ENCODE measurements at regions not wholly inside any gene's neighbourhood (a gene's known extent, or its start where the extent isn't known, plus 50 kb on each side); places are given as distances from the start of the nearest gene placed in this dataset.

DNA sequence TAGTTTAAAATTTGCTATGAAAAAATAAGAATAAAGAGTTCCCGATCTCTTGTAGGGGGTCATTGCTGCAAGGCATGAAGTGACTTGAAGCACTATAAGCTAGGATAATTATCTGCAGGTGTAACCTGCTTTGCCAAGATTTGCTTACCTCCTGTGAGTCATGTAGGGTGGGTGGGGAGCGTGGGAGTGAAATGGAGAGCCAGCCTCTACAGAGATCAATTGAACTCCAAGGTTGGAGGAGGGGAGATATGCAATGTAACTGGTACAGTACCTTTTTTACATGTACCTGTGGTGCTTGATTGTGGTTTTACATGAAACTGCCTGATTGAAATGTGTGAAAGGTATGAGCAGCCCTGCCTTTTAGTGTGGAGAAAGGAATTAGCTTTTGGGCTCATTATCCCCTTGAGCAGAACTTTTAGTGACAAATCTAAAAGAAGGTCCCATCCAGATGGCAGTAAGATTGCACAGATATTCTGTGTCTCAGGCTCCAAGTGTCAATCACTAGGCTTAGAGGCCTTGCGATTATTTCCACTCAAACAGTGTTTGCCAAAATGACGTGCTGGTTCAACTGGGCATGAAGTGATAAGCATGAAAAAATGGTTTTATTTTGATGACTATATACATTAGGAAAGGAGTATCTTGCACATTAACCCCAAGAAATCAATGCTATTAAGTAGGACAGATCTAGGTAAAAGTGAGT lies 138.6 kb upstream of the GRB10 start:
- ChIA-PET POLR2A (no interaction called here), RAD21 (ENCODE audit: low non-redundant PET in 1 of 2, low total read pairs in 2 of 2, uncharacterized antibody in 2 of 2, unreplicated experiment in 2 of 2) (no interaction called here), CTCF (no interaction called here)
- Histone ChIP-seq H3K79me2 (ENCODE audit: insufficient read depth, low read length) (no peaks in the 10 kb centered on the region), H2AFZ (ENCODE audit: low read depth, low read length, poor library complexity, severe bottlenecking) (no peak overlapping the region), H3K27ac (ENCODE audit: low read depth, low read length) (no peak overlapping the region), H3K9ac (ENCODE audit: low read length) (no peak overlapping the region), H3K4me3 (replicated peaks in 1 of 2; ENCODE audit: low read depth in 1 of 2, low read length in 2 of 2) (no peak overlapping the region), H3K4me2 (ENCODE audit: low read length) (peak overlapping the region; percentile 24), H4K20me1 (ENCODE audit: insufficient read depth) (no peaks in the 10 kb centered on the region), H3K27me3 (ENCODE audit: insufficient read depth, low read length) (no peaks in the 10 kb centered on the region), H3K36me3 (ENCODE audit: control insufficient read depth in 1 of 2, insufficient read depth in 2 of 2, low read length in 2 of 2) (no peaks in the 10 kb centered on the region), H3K9me2 (ENCODE audit: insufficient read depth) (no peaks in the 10 kb centered on the region), H3K9me3 (ENCODE audit: control insufficient read depth in 1 of 2, insufficient read depth in 1 of 2, low read depth in 1 of 2, low read length in 2 of 2) (no peaks in the 10 kb centered on the region), H3K4me1 (ENCODE audit: control insufficient read depth in 1 of 2, insufficient read depth in 2 of 2, low read length in 2 of 2) (peaks cover 8 to 9% of the 10 kb centered on the region in 2 experiments; a peak in 2 of 4 replicates)
- no TSS peak for BruUV-seq (replicated peaks)
- ATAC-seq (no peak), DNase-seq (ENCODE audit: low read depth, low spot score) (no peak)
- TF ChIP-seq, protein P1, sequence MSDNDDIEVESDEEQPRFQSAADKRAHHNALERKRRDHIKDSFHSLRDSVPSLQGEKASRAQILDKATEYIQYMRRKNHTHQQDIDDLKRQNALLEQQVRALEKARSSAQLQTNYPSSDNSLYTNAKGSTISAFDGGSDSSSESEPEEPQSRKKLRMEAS (IDR thresholded peaks at IDR 0.05): no peak
- TF ChIP-seq SIN3A (IDR thresholded peaks at IDR 0.05; ENCODE audit: low read depth) (no peak), SRF (IDR thresholded peaks at IDR 0.05; ENCODE audit: low read depth) (no peak), TCF7L2 (IDR thresholded peaks at IDR 0.05; ENCODE audit: borderline replicate concordance, extremely low read depth, insufficient read depth, insufficient read length) (no peak), CBX3 (IDR thresholded peaks at IDR 0.05; ENCODE audit: low read depth) (no peak), FOSL1 (IDR thresholded peaks at IDR 0.05; ENCODE audit: low read depth) (0 out of 2 replicates have a peak, but pooled peaks have one; percentile 15), EZH2 (IDR thresholded peaks at IDR 0.05) (no peak), JUND (IDR thresholded peaks at IDR 0.05) (no peak), ZFX (IDR thresholded peaks at IDR 0.05) (no peak), SP1 (IDR thresholded peaks at IDR 0.05; ENCODE audit: low read depth) (peak; percentile 27), EGR1 (IDR thresholded peaks at IDR 0.05; ENCODE audit: low read depth) (peak; percentile 74), ZNF274 (IDR thresholded peaks at IDR 0.05; ENCODE audit: low read depth, low read length) (no peak)
- TF ChIP-seq, protein P2, sequence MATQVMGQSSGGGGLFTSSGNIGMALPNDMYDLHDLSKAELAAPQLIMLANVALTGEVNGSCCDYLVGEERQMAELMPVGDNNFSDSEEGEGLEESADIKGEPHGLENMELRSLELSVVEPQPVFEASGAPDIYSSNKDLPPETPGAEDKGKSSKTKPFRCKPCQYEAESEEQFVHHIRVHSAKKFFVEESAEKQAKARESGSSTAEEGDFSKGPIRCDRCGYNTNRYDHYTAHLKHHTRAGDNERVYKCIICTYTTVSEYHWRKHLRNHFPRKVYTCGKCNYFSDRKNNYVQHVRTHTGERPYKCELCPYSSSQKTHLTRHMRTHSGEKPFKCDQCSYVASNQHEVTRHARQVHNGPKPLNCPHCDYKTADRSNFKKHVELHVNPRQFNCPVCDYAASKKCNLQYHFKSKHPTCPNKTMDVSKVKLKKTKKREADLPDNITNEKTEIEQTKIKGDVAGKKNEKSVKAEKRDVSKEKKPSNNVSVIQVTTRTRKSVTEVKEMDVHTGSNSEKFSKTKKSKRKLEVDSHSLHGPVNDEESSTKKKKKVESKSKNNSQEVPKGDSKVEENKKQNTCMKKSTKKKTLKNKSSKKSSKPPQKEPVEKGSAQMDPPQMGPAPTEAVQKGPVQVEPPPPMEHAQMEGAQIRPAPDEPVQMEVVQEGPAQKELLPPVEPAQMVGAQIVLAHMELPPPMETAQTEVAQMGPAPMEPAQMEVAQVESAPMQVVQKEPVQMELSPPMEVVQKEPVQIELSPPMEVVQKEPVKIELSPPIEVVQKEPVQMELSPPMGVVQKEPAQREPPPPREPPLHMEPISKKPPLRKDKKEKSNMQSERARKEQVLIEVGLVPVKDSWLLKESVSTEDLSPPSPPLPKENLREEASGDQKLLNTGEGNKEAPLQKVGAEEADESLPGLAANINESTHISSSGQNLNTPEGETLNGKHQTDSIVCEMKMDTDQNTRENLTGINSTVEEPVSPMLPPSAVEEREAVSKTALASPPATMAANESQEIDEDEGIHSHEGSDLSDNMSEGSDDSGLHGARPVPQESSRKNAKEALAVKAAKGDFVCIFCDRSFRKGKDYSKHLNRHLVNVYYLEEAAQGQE (IDR thresholded peaks at IDR 0.05; ENCODE audit: low read depth): no peak
- TF ChIP-seq, protein P3, sequence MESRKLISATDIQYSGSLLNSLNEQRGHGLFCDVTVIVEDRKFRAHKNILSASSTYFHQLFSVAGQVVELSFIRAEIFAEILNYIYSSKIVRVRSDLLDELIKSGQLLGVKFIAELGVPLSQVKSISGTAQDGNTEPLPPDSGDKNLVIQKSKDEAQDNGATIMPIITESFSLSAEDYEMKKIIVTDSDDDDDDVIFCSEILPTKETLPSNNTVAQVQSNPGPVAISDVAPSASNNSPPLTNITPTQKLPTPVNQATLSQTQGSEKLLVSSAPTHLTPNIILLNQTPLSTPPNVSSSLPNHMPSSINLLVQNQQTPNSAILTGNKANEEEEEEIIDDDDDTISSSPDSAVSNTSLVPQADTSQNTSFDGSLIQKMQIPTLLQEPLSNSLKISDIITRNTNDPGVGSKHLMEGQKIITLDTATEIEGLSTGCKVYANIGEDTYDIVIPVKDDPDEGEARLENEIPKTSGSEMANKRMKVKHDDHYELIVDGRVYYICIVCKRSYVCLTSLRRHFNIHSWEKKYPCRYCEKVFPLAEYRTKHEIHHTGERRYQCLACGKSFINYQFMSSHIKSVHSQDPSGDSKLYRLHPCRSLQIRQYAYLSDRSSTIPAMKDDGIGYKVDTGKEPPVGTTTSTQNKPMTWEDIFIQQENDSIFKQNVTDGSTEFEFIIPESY (IDR thresholded peaks at IDR 0.05; ENCODE audit: extremely low read depth, insufficient replicate concordance, low read length): no peak
- TF ChIP-seq, protein P4, sequence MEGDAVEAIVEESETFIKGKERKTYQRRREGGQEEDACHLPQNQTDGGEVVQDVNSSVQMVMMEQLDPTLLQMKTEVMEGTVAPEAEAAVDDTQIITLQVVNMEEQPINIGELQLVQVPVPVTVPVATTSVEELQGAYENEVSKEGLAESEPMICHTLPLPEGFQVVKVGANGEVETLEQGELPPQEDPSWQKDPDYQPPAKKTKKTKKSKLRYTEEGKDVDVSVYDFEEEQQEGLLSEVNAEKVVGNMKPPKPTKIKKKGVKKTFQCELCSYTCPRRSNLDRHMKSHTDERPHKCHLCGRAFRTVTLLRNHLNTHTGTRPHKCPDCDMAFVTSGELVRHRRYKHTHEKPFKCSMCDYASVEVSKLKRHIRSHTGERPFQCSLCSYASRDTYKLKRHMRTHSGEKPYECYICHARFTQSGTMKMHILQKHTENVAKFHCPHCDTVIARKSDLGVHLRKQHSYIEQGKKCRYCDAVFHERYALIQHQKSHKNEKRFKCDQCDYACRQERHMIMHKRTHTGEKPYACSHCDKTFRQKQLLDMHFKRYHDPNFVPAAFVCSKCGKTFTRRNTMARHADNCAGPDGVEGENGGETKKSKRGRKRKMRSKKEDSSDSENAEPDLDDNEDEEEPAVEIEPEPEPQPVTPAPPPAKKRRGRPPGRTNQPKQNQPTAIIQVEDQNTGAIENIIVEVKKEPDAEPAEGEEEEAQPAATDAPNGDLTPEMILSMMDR (IDR thresholded peaks at IDR 0.05 in 2 of 3, conservative IDR thresholded peaks at IDR 0.05 in 1 of 3; ENCODE audit: borderline replicate concordance in 1 of 3, insufficient read depth in 1 of 3, low read depth in 2 of 3, low read length in 2 of 3): no peak
- intact Hi-C loops (cut with micrococcal nuclease): no loop called here
